Panc1 (cell line): ENCODE measurements at regions not wholly inside any gene's neighbourhood (a gene's known extent, or its start where the extent isn't known, plus 50 kb on each side); places are given as distances from the start of the nearest gene placed in this dataset.

ENCODE experiments used
- CTCF ChIP-seq: fragments of 450-650 bp; IDR thresholded peaks from 2 replicates; pipeline ENCODE4 v1.5.1; 2017; ENCODE audit warnings: mild to moderate bottlenecking
- POLR2AphosphoS5 ChIP-seq: IDR thresholded peaks from 2 replicates; pipeline ENCODE4 v1.6.1; 2012; ENCODE audit warnings: mild to moderate bottlenecking, low read depth, low read length, moderate library complexity
- SIN3A ChIP-seq: IDR thresholded peaks from 2 replicates; pipeline ENCODE4 v1.6.1; 2012; ENCODE audit warnings: low read depth, mild to moderate bottlenecking, low read length, moderate library complexity, borderline replicate concordance; ENCODE audit not compliant: insufficient read depth
- TCF7L2 ChIP-seq: IDR thresholded peaks from 2 replicates; pipeline ENCODE4 v1.6.1; 2011; ENCODE audit warnings: mild to moderate bottlenecking, low read depth, low read length, inconsistent platforms
- TF ChIP-seq, protein P1 (sequence below), 2 experiments: IDR thresholded peaks; 2 replicates each; pipeline ENCODE4 v1.6.1; 2011 to 2012; ENCODE audit warnings: low read depth in 2 of 2, control low read depth in 1 of 2, low read length in 1 of 2, mild to moderate bottlenecking in 1 of 2, moderate library complexity in 1 of 2; ENCODE audit not compliant: insufficient read depth in 1 of 2

DNA sequence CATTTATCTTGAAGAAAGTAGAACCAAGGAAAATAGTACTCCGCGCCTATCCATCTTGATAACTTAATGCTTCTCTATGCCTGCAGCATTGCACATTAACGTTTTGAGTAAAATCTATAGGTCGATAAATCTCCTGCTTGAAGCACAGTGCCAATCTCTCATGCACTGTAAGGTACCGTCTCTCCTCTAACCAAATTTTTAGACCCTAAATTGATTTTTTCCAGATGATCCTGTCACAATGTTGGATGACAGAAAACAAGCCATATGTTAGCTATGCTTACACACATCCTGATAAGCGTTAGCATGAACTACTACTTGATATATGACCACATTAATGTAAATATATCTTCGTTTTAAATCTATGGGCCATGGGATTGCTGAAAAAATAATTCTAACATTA, 723.8 kb upstream of the CDH6 start:
- TF ChIP-seq SIN3A = no peak
- TF ChIP-seq CTCF = no peak
- no peak for TF ChIP-seq POLR2AphosphoS5
- TF ChIP-seq, protein P1, sequence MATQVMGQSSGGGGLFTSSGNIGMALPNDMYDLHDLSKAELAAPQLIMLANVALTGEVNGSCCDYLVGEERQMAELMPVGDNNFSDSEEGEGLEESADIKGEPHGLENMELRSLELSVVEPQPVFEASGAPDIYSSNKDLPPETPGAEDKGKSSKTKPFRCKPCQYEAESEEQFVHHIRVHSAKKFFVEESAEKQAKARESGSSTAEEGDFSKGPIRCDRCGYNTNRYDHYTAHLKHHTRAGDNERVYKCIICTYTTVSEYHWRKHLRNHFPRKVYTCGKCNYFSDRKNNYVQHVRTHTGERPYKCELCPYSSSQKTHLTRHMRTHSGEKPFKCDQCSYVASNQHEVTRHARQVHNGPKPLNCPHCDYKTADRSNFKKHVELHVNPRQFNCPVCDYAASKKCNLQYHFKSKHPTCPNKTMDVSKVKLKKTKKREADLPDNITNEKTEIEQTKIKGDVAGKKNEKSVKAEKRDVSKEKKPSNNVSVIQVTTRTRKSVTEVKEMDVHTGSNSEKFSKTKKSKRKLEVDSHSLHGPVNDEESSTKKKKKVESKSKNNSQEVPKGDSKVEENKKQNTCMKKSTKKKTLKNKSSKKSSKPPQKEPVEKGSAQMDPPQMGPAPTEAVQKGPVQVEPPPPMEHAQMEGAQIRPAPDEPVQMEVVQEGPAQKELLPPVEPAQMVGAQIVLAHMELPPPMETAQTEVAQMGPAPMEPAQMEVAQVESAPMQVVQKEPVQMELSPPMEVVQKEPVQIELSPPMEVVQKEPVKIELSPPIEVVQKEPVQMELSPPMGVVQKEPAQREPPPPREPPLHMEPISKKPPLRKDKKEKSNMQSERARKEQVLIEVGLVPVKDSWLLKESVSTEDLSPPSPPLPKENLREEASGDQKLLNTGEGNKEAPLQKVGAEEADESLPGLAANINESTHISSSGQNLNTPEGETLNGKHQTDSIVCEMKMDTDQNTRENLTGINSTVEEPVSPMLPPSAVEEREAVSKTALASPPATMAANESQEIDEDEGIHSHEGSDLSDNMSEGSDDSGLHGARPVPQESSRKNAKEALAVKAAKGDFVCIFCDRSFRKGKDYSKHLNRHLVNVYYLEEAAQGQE (IDR thresholded peaks at IDR 0.05; ENCODE audit: insufficient read depth in 1 of 2, low read depth in 2 of 2, low read length in 1 of 2) = no peak
- no peak for TF ChIP-seq TCF7L2
